Central memory CD4-positive, alpha-beta T cell (primary cell): ENCODE measurements at regions not wholly inside any gene's neighbourhood (a gene's known extent, or its start where the extent isn't known, plus 50 kb on each side); places are given as distances from the start of the nearest gene placed in this dataset.
"Not testable (repeated sequence)": the region's sequence is repeated elsewhere in the genome, so short reads cannot be mapped to it uniquely, and the experiment has no call there.

Experiments
- DNase-seq: peaks from one replicate; pipeline ENCODE4 v3.0.0; 2022

- DNase-seq: no peak
These were observed 113.4 kb upstream of the MSX2 start for GRCh38 chr5:174610968-174611367.

- DNase-seq: no peak
These were observed 111.7 kb upstream of the MSX2 start for GRCh38 chr5:174612686-174613085.

DNA sequence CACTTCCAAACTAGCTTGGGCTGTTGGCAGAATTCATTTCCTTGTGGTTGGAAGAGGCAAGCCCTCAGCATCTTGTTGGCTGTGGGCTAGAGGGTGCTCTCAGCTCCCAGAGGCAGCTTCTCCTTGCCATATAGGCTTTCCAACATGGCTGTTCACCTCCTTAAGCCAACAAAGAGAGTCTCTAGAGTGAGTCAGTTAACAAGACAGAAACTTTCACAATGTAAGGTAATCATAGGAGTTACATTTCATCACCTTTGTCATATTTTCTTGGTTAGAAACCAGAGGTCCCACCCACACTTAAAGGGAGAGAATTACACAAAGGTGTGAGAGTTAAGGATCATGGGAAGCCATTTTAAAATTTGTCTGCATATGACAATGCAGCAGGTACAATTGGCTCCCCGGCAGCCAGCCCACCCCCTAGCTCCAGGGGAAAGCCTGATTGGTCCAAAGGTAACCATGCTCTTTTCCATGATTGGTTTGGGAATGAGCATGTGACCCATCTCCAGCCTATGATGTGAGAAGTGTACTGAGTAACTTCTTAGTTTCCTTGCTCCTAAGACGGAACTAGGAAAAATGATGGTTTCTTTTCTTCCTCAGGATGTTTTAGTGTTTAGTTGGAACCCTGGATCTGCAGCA is 109.8 kb upstream of the MSX2 start:
- no peak for DNase-seq

GRCh38 chr5:174616036-174616435 is 108.3 kb upstream of the MSX2 start:
- no peak for DNase-seq

DNA sequence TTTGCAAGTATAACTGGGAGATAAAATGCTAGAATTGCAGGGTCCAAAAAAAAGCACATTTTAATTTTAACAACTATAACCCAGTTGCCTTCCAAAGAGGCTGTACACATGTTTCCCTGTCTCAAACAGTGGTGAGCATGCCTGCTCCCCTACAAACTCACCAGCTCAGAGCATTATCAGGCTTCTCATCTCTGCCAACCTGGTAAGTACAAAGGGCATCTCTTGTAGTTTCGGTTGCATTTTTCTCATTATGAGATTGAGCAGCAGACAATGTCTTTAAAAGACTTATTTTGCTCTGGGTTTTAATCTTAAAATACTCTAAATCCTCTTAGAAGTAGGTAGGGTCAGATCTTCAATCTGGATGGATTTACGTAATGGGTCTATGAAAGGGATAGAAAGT is 107.1 kb upstream of the MSX2 start:
- no peak for DNase-seq

GRCh38 chr5:174617910-174618309 is 106.5 kb upstream of the MSX2 start:
- DNase-seq: no peak

DNA sequence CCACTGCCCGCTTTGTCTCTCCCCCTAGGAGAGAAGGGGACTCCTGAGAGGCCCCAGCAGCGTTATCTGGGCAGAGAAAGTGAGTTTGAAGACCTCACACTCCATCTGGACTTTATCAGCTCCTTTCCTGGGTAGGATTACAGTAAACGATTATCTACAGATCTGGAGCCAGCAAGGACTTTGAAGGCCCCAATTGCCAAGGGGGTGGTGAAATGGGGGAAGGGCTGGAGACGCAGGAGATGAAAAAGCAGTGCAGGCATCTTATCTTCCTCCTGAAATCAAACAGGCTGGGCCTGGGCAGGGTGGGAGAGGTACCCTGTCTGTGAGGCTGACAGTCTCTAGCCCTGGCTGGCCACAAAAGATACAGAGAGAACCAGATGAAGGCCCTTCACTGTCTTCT is 105.8 kb upstream of the MSX2 start:
- no peak for DNase-seq

DNA sequence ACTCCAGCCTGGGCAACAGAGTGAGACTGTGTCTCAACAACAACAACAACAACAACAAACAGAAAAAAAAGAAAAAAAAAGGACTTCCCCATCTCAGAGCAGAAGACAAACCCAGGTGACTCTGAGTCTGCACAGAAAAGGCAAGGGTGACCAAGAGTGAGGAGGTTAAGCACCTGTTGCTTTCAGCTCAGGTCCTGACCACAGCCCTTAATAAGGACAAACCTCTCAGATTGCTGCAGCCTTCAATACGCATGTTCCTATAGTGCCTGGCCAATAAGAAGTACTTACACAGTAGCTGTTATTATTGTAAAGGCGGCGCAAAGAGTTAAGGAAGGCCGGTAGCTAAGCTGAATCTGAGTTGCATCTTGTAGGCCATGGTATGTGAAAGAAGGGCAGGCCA is 102.3 kb upstream of the MSX2 start:
- no peak for DNase-seq

- DNase-seq: no peak
These were observed 101.4 kb upstream of the MSX2 start for GRCh38 chr5:174623018-174623417.

- no peak for DNase-seq
These were observed 100.9 kb upstream of the MSX2 start for GRCh38 chr5:174623433-174624019.

GRCh38 chr5:174624733-174625522 is 99.5 kb upstream of the MSX2 start:
- DNase-seq: no peak

DNA sequence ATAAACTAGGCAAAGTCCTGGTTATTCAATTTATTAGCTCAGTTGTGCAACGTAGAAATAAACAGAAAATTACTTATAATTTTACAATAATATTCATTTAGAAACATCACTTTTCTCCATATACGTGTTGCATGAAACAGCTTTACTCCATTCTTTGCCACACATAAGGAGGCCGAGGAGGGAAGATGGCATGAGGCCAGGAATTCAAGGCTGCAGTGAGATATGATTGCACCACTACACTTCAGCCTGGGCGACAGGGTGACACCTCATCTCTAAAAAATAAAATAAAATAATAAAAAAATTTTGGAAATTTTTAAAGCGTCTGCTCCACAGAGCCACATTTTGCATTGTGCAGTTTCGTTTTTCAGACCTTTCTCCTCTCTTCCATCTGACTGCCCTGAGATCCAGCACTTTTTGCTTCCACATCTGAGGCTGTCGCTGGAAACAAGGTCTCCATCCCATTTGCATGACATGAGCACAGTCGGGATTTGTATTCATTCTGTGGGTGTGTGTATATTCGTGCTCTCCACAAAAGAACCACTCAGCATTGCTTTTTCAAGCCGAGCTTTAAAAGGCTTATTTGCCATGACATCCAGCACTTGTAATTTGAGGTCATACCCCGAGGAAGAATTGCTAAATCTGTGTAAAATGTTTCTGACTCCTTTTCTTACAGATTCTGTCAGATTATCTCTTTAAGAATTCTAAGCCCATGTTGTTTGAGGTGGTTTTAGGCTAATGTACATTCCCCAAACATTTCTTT is 98.6 kb upstream of the MSX2 start:
- DNase-seq: no peak

GRCh38 chr5:174626369-174626920 is 97.9 kb upstream of the MSX2 start:
- no peak for DNase-seq

DNA sequence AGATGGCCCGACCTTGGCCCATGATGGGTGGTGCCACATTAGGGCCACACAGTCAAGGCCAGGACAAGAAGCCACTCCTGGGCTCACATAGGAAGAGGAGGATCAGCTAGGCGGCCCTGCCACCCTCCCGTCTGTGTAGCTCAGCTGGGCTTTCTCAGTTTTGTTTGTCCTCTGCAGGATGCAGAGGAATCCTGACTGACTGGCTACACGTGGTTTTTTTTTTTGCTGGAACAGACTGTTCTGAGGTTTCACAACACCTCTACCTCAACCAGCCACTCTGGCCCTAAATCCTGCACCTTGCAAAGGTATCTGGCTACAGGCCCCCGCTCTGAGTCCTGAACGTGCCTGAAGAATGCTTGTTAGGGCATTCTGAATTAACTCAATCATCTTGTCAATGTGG is 88.3 kb upstream of the MSX2 start:
- DNase-seq: no peak

GRCh38 chr5:174642816-174643405 is 81.5 kb upstream of the MSX2 start:
- no peak for DNase-seq

DNA sequence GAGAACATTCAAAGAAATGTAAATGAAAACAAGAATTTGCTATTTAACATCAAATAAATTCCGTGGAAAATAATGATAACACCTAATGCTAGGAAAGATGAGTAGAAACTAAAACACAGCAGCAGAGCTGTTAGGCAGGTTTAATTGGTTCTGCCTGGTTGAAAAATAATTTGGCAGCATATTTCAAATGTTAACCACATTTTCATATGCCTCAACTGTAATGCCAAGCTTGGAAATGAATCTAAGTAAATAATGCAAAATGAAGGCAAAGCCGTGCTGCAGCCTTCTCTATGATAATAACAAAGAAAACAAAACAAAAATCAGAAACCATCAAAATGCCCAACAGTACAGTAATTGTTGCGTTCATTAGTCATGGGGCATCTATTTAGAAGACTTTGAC is 79.9 kb upstream of the MSX2 start:
- DNase-seq: no peak

DNA sequence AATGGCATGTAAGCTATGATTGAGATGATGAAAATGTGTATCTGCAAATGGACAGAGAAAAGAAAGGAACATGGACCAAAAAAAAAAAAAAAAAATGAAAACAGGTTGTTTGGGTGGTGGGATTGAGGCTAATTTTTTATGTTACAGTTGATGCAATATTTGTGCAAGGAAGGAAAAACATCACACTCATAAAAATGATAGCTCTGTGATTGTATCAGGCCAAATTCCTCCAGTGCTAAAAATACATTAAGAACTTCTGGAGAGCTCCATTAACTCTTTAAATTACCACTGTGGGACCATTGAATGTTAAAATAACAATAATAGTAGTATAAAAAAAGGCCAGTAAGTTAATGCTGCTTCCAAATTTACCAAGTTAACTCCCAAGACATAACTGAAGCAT is 79.5 kb upstream of the MSX2 start:
- DNase-seq: no peak

- DNase-seq: no peak
These were observed 78.7 kb upstream of the MSX2 start for GRCh38 chr5:174645677-174646076.

GRCh38 chr5:174648618-174649017 is 75.8 kb upstream of the MSX2 start:
- not testable (repeated sequence) for DNase-seq

GRCh38 chr5:174649391-174649790 is 75.0 kb upstream of the MSX2 start:
- DNase-seq: no peak

DNA sequence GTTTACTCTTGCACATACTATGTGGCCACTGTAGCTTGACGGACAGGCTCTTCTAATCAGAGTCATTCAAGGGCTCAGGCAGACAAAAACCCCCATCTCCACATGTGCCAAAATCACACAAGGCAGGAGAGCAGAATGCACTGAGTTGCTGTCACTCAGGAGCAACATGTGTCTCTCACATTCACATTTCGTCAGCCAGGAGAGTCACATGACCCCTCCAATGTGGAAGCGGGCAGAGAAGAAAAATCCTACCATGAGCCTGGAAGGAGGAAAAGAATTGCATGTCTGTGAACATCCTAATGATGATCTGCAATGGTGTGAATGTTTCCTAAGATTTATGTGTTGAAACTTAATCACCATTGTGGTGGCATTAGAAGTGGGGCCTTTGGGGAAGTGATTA is 69.9 kb upstream of the MSX2 start:
- DNase-seq: no peak

DNA sequence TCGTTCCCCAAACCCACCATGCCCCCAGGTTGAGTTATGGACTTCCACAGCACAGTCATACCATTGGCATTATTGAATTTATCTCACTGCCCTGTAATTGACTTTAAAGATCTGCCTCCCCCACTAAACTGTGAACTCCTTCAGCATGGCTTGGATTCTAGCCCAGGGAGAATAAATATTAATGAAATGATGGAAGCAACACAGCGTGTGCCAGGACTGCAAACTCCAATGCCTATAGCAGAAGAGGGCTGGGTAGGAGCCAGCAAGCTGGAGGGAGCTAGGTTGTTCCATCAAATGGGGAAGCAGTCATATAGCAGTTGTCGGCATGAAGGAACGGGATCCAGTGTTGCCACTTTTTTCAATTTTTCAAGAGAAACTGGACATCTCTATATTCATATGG is 69.0 kb upstream of the MSX2 start:
- DNase-seq: no peak
